Calu3 (cell line): ENCODE measurements at regions not wholly inside any gene's neighbourhood (a gene's known extent, or its start where the extent isn't known, plus 50 kb on each side); places are given as distances from the start of the nearest gene placed in this dataset.

Experiments used
- BruUV-seq: library from RNA; stranded (reverse); fragments of 400-500 nt; replicated peaks from 2 replicates; lab custom pipeline; 2021; lab: Mats Ljungman, UMichigan
- CTCF ChIA-PET: fragments of 300-600 bp; sonication (Branson Sonifier 250); formaldehyde crosslinking; loops from one replicate; lab custom pipeline; 2022; ENCODE audit warnings: antibody characterized with exemption; lab: Charles Lee
- DNase-seq: peaks from one replicate; pipeline ENCODE4 v3.0.0; 2022
- H3K27ac Mint-ChIP-seq: one replicate; pipeline ENCODE4 v1.8.0; 2022; ENCODE audit warnings: mixed read lengths; ENCODE audit not compliant: unreplicated experiment
- H3K27me3 Mint-ChIP-seq: one replicate; pipeline ENCODE4 v1.8.0; 2022; ENCODE audit warnings: mixed read lengths; ENCODE audit not compliant: unreplicated experiment
- H3K36me3 Mint-ChIP-seq: one replicate; pipeline ENCODE4 v1.8.0; 2022; ENCODE audit warnings: mild to moderate bottlenecking, moderate library complexity, mixed read lengths; ENCODE audit not compliant: insufficient read depth, unreplicated experiment
- H3K4me1 Mint-ChIP-seq: one replicate; pipeline ENCODE4 v1.8.0; 2022; ENCODE audit warnings: mild to moderate bottlenecking, low read depth, mixed read lengths; ENCODE audit not compliant: unreplicated experiment
- H3K4me3 Mint-ChIP-seq: one replicate; pipeline ENCODE4 v1.8.0; 2022; ENCODE audit warnings: mild to moderate bottlenecking, low read depth, moderate library complexity, mixed read lengths; ENCODE audit not compliant: unreplicated experiment
- H3K9me3 Mint-ChIP-seq: one replicate; pipeline ENCODE4 v1.8.0; 2022; ENCODE audit warnings: low read depth, mixed read lengths; ENCODE audit not compliant: unreplicated experiment
- CTCF ChIP-seq: fragments of 200-600 bp; IDR thresholded peaks from one replicate; pipeline ENCODE4 v1.8.0; 2022; ENCODE audit warnings: antibody characterized with exemption; ENCODE audit not compliant: unreplicated experiment
- intact Hi-C: fragments of 100-400 bp; cut with micrococcal nuclease; formaldehyde crosslinking; loops from one replicate; pipeline ENCODE4 v1.10.0; 2022; ENCODE audit not compliant: unreplicated experiment

- intact Hi-C loops = no loop called here
- no peaks in the 10 kb centered on the region for H3K36me3 Mint-ChIP-seq
- peaks cover 8% of the 10 kb centered on the region for H3K4me1 Mint-ChIP-seq
- TF ChIP-seq CTCF = no peak
- BruUV-seq = no TSS peak
- H3K27ac Mint-ChIP-seq = no peak overlapping the region
- no peak overlapping the region for H3K4me3 Mint-ChIP-seq
- peaks cover 84% of the 10 kb centered on the region for H3K27me3 Mint-ChIP-seq
- no peak for DNase-seq
- CTCF ChIA-PET = no interaction called here
- no peaks in the 10 kb centered on the region for H3K9me3 Mint-ChIP-seq
Measured at GRCh38 chr2:235206399-235206798, 254.6 kb downstream of the SH3BP4 start.

GRCh38 chr2:235206980-235207579 lies 255.3 kb downstream of the SH3BP4 start:
- H3K27ac Mint-ChIP-seq = no peak overlapping the region
- peaks cover 84% of the 10 kb centered on the region for H3K27me3 Mint-ChIP-seq
- no peak for TF ChIP-seq CTCF
- no peaks in the 10 kb centered on the region for H3K9me3 Mint-ChIP-seq
- H3K4me3 Mint-ChIP-seq = no peak overlapping the region
- CTCF ChIA-PET = no interaction called here
- peak; percentile 12 for DNase-seq
- H3K4me1 Mint-ChIP-seq = peaks cover 8% of the 10 kb centered on the region
- BruUV-seq = no TSS peak
- H3K36me3 Mint-ChIP-seq = no peaks in the 10 kb centered on the region
- intact Hi-C loops = no loop called here

- no peak overlapping the region for H3K4me3 Mint-ChIP-seq
- H3K27ac Mint-ChIP-seq = no peak overlapping the region
- peaks cover 8% of the 10 kb centered on the region for H3K4me1 Mint-ChIP-seq
- BruUV-seq = no TSS peak
- CTCF ChIA-PET = no interaction called here
- no peaks in the 10 kb centered on the region for H3K36me3 Mint-ChIP-seq
- peaks cover 84% of the 10 kb centered on the region for H3K27me3 Mint-ChIP-seq
- H3K9me3 Mint-ChIP-seq = no peaks in the 10 kb centered on the region
- intact Hi-C loops = no loop called here
- no peak for DNase-seq
- no peak for TF ChIP-seq CTCF
Measured at GRCh38 chr2:235211056-235211455, 259.2 kb downstream of the SH3BP4 start.

- Mint-ChIP-seq H3K36me3 (no peaks in the 10 kb centered on the region), H3K27me3 (peaks cover 78% of the 10 kb centered on the region), H3K4me3 (no peak overlapping the region), H3K4me1 (no peaks in the 10 kb centered on the region), H3K9me3 (no peaks in the 10 kb centered on the region), H3K27ac (no peak overlapping the region)
- intact Hi-C loops = no loop called here
- BruUV-seq = no TSS peak
- CTCF ChIA-PET = no interaction called here
- no peak for TF ChIP-seq CTCF
- DNase-seq = no peak
Measured at GRCh38 chr2:235212501-235213158, 260.8 kb downstream of the SH3BP4 start.
